ENCODE measurements at regions not wholly inside any gene's neighbourhood (a gene's known extent, or its start where the extent isn't known, plus 50 kb on each side); places are given as distances from the start of the nearest gene placed in this dataset.
A peak's percentile ranks its signal among the peaks of the same experiment; 100 is the strongest.

DNA sequence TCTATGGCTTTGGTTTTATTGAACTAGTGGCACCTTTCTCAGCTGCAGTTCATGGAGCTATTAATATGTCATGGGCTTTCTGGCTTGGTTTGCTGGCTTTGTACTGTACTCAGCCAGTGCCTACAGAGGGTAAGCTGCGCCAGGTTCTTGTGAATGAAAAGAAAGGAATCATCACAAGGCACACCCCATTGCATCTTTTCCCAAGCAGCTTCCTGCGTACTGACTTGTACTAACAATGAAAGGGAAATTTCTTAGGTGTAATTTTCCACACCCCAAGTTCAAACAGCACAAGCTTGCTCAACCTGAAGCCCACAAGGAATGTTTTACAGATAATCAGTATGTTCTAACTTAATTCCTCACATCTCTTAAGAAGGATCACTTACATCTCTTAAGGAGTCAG, 78.0 kb upstream of the TNFSF18 start:
- no peak for DNase-seq

- no peak for DNase-seq
Observed at GRCh38 chr1:173127369-173128307, 76.9 kb upstream of the TNFSF18 start.

DNA sequence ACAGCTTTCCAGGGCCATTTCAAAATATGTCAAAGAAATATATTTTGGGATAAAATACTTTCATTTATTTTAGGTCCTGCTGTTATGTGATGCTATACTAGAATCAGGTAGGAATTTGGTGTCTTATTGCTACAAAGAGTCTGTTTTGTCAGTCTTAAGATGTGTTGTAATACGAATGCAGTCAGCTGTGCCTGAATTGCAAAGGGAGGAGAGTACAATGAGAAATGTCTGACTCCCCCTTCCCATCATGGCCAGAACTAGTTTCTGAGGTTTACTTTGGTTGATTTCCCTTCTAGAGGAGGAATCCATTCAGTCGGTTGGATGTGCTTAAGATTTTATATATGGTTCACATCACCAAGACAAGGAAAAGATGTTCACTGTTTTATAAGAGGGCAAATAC, 75.7 kb upstream of the TNFSF18 start:
- no peak for DNase-seq

DNA sequence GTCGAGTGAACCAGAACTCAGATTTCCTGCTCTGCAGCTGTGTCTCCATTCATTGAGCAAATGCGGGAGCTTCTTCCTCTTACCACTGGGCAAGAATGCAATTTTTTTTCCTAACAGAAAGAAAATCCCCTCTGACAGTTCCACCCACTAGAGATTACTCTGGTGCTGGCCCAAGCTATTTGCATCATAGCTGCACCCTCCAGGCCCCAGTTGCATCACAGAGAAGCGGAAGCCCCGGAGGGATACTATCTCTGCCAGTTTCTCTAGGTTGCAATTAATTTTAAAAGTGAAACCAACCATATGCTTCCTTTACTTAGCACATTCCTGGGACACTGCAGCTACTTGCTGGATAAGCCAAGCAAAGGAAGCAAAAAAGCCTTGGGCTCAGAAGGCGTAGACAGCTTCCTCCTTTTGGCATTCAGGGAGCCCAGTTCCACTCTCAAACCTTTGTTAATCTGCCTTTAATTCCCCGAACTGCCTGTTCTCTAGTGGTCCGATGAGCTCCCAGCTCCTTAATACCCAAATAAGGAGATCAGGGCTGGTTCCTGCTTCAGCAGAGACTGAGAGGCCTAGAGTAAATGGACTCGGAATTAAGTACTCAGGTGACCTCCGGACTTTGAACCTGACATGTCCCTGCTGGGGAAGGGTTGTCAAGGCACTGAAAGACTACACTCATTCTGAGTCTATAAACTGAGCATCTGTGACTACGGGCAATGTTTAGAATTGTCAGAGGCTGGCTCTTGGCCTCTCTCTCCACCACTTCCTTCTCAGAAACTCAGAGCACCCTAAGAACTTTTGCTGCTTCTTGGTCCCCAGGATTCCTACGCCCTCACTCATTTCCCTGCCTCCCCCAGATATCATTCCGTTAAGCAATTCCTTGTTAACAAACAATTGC, 72.5 kb upstream of the TNFSF18 start:
- DNase-seq, result peak; percentile 61

DNA sequence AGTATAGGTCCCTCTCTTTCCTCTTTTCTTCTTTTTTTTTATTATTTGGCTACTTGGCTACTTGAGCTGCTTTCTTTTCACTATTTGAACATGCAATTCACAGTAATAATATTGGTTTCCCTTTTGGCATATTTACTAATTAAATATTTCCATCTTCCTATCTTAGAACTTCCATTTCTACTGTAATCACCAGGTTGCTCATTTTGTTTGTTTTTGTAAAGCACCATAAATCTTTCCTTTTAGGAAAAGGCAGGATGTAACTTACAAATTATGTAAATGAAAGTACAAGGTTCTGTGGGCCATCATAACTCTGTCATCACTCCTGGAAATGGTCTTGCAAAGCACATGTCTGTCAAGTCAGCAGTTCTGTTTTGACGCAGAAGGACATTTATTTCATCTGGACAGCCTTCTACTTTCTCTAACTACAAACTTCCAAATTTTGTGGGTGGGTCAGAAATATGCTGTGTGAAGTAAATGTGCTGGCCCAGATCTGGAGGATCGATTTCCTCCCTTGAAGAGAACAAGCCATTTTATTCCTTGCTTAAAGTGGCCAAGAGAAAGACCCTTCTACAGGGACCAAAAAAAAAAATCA, 71.7 kb upstream of the TNFSF18 start:
- no peak for DNase-seq

GRCh38 chr1:173118404-173118803, 67.7 kb upstream of the TNFSF18 start:
- DNase-seq, result no peak

DNA sequence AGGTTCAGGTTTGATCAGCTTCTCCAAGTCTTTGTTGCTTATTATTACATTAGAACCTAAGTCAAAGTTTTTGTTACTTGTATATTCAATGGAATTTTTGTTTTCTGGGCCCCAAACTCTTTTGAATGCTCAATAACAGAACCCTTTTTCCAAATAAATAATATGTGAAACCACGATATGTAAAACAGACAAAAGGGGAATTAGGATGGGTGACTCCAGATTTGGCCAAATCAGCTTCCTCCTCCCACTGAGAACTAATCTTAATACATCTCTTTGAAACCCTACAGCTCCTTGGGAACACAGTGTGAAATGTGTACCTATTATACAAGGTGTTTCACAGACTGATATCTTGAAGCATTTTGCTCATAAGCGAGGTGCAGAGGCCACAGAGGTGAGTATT, 67.0 kb upstream of the TNFSF18 start:
- DNase-seq, result no peak

DNA sequence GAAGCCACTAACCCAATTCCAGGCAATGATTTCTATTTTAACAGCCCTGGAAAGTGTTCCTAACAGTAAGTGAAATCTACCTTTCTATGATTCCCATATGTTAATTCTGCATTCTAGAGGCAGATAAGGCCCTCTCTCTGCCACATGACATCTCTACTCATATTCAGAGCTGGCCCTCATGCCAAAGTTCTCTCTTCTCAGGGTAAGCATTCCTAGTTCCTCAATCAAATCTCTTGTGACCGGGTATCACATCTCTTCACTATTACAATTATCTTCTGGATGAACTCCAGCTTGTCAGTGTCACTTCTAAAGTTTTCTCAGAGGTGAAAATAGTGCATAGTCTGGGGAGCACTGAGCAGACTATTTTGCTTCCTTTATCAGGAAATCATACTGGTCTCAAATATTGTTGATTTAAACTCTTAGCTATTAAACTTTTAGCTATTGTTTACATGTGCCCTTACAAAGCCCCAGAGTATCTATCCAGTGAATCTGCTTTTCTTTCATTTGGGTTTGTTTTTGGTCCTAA, 66.4 kb upstream of the TNFSF18 start:
- DNase-seq, result no peak

GRCh38 chr1:173114346-173114745, 63.6 kb upstream of the TNFSF18 start:
- DNase-seq, result no peak

DNA sequence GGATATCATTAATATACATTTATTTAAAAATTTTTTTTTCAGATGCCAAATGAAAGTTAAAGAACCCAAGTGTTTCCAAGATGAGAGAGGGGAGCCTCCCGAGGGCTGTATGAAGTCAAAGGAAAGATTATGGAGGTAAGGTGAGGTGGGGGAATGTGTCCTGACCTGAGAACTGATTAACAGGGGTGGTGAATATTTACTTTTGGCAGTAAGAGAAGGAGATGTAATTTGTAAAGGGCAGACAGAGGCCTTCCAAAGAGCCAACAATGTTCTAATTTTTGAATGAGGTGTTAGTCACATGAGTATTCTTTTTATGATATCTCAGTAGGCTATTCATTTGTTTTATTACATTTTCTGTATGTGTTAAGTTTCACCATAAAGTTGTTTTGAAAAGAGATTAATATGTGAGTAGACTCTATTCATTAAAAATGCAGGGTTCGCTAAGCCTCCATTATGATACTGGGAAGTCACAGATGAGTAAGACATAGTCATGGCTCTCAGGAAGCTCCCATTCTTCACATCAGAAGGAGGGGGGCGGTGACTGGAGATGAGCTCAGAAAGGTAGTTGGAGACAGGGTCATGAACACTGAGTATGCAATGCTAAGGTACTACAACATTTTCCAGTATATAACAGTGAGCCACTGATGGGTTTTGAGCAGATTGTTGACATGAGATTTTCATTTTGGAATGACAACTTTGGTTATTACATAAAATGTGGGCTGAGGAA, 62.4 kb upstream of the TNFSF18 start:
- DNase-seq, result no peak

GRCh38 chr1:173112129-173112528, 61.4 kb upstream of the TNFSF18 start:
- no peak for DNase-seq

- no peak for DNase-seq
Observed at GRCh38 chr1:173107696-173108095, 57.0 kb upstream of the TNFSF18 start.

- DNase-seq, result no peak
Observed at GRCh38 chr1:173103006-173103405, 52.3 kb upstream of the TNFSF18 start.

- no peak for DNase-seq
Observed at GRCh38 chr1:173101589-173101988, 50.8 kb upstream of the TNFSF18 start.

DNA sequence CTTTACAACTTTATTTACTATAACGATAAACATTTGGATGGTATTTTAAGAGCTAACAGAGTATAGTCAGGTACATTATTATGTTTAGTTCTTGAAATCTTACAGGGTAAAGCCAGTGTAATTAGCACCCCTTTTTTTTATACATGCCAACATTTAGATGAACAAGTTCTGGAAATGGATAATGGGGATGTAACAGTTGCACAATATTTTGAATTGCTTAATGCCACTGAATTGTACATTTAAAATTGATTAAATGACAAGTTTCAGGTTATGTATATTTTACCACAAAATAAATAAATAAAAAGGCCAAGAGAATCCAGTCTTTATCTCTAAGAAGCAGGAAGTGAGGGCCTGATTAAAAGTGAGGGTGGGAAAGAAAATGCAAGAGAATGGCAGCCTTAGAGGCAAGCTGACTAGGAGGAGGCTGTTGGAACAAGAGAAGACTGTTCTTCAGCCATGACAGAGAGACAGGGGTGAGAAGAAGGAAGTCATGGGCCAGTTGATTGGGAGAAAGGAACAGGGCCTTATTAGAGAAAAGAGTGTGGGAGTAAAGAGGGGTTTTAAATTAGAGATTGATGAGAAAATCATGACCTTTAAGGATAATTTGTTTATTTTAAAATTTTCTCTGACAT, 49.9 kb upstream of the TNFSF18 start:
- DNase-seq, result no peak

Measured in right forelimb (tissue), 1 donor.